ENCODE measurements at regions not wholly inside any gene's neighbourhood (a gene's known extent, or its start where the extent isn't known, plus 50 kb on each side); places are given as distances from the start of the nearest gene placed in this dataset.

DNA sequence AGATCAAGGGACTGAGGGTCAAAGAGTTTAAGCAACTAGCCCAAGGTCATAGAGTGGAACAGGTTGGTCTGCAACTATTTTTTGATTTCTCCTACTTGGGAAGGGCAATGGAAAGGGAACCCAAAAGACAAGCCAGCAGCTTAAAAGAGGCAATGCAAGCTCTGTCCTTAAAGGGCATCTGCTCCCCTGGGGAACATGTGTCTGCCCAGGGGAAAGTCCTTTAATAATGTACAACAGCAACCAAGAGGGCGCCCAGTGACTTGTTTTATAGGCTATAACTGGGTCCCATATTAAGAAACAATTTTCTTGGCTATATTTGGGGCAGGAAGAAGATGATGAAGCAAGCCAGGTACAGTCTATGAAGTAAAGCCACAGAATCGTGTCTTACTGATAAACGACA lies 54.7 kb upstream of the RBM47 start (continued):
- TF ChIP-seq SP4 (IDR thresholded peaks at IDR 0.05; ENCODE audit: low read length) (no peak), CEBPB (IDR thresholded peaks at IDR 0.05; ENCODE audit: low read depth, low read length) (no peak)
